NCI-H748 (cell line): ENCODE measurements at regions not wholly inside any gene's neighbourhood (a gene's known extent, or its start where the extent isn't known, plus 50 kb on each side); places are given as distances from the start of the nearest gene placed in this dataset.

Experiments
- DNase-seq: peaks from one replicate; lab custom pipeline; 2025; ENCODE audit not compliant: unreplicated experiment; lab: John Stamatoyannopoulos, UW

- DNase-seq, result no peak
These were observed 50.5 kb upstream of the OTOS start for GRCh38 chr2:240191001-240191400.

GRCh38 chr2:240192661-240193060 is 52.2 kb upstream of the OTOS start:
- DNase-seq, result no peak

DNA sequence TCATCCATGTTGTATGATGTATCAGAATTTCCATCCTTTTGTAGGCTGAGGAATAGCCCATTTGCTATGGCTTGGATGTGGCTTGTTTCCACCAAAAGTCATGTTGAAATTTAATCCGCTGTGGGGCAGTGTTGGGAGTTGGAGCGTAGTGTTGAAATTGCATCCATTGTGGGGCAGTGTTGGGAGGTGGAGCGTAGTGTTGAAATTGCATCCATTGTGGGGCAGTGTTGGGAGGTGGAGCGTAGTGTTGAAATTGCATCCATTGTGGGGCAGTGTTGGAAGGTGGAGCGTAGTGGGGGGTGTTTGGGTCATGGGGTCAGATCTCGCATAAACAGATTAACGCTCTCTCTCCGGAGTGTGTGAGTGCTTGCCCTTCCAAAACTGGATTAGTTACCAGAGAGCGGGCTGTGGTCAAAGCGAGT is 53.9 kb upstream of the OTOS start:
- peak; percentile 17 for DNase-seq

GRCh38 chr2:240195316-240195861 is 54.9 kb upstream of the OTOS start:
- DNase-seq, result no peak

- DNase-seq, result no peak
These were observed 56.4 kb upstream of the OTOS start for GRCh38 chr2:240196716-240197461.

GRCh38 chr2:240197462-240198139 is 57.1 kb upstream of the OTOS start:
- no peak for DNase-seq

- DNase-seq, result no peak
These were observed 57.8 kb upstream of the OTOS start for GRCh38 chr2:240198226-240198625.

DNA sequence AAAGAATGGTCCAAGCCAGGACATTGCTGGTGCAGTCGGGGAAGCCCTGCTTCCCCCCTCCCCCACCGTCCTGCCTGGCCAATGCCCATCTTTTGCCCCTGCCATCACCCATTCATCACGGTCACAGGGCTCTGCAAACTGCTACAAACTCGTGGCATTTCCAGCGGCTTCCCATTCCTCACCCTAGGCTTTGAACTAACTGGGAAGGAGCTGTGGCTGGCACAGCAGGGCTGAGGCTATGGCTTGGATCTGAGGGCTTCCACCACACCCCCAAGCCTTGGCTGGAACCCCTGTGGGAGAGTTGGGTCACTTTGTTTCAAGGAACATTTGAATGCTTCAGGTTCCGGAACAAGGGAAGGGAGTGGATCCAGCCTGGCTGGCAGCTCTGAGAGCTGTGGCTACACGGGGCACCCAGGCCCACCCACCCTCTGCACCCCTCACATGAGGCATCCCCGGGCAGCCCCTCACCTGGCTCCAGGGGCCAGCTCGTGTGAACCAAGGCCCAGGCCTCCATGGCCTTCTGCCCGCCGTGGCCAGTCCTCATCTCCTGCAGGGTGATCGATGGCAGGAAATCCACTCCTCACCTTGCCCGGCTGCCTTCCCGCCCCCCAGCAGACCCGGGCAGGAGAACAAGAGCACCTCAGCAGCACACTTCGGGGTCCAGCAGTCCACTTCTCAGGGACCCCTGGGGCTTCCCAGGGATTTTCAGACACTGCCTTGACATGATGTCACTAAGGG is 58.8 kb upstream of the OTOS start:
- no peak for DNase-seq

GRCh38 chr2:240200230-240201051 is 60.0 kb upstream of the OTOS start:
- DNase-seq, result no peak

GRCh38 chr2:240201866-240202265 is 61.4 kb upstream of the OTOS start:
- DNase-seq, result no peak

GRCh38 chr2:240202586-240202985 is 62.1 kb upstream of the OTOS start:
- DNase-seq, result no peak

DNA sequence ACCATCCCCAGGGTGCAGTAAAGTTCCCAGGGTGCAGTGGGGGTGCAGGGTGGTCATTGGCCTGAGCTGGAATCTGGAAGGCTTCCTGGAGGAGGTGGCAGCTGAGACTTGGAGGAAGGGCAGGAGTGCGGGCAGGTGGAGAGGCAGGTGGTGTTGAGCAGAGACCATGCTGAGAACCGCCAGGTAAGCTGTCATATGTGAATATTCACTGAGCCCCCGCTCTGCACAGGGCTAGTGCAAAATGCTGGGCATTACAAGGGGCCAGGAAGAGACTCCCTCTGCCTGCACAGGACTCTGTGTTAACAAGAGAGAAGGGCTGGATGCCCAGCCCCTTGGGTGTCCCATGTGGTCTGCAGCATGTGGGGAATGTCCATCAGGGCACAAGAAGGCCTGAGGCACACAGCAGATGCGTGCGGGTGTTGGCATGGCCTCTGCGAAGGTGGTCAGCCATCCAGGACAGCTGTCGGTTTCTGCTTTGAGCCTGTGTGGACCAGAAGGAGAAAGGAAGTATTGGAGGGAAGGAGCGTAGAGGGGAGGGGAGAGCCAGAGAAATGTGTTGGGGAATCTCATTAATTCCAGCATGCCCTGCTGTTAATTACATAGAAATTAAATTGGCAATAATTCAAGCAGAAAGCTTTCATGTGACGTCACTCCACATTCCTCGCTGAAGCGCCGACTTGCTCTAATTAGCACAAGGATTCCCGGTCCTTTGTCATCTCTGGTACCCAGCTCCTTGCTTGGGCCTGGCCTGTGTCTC is 62.8 kb upstream of the OTOS start:
- DNase-seq, result no peak

- DNase-seq, result no peak
These were observed 63.4 kb upstream of the OTOS start for GRCh38 chr2:240203788-240204270.

GRCh38 chr2:240204431-240205276 is 64.2 kb upstream of the OTOS start:
- DNase-seq, result no peak

- DNase-seq, result peak; percentile 6
These were observed 64.9 kb upstream of the OTOS start for GRCh38 chr2:240205348-240205747.

- DNase-seq, result no peak
These were observed 65.3 kb upstream of the OTOS start for GRCh38 chr2:240205772-240206171.

DNA sequence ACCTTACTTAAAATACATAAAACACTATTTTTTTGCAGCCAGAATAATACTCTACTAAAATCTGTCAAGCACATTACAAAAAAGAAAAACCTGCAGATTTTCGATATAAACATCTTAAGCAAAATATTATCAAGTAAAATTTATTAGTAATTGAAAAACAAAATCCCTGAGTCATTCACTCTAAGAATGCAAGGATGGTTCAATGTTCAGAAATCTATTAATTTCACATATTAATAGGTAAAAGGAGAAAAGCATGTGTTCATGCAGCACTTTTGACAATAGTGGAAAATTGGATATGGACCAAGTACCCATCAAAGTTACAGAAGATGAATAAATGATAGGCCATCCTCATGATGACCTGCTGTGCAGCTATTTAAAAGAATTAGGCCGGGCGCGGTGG is 66.2 kb upstream of the OTOS start:
- DNase-seq, result no peak

DNA sequence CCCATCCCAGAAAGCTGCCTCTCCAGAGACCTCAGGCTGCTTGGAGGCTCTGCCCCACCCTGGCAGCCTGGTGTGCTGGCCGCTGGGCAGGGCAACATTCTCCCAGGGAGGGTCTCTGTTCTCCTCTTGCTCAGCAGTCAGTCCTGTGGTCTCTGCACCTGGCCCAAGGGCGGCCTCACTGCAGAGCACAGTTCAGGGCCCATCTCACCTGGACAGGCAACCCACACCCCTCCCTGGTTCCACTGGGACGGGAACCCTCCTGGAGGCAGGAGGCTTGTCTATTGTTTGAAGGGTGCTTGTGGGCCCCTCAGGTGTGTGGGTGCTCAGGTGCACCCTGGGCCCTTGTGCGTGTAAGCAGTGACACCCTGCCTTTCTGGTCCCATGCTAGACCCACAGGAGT is 67.2 kb upstream of the OTOS start:
- DNase-seq, result no peak

DNA sequence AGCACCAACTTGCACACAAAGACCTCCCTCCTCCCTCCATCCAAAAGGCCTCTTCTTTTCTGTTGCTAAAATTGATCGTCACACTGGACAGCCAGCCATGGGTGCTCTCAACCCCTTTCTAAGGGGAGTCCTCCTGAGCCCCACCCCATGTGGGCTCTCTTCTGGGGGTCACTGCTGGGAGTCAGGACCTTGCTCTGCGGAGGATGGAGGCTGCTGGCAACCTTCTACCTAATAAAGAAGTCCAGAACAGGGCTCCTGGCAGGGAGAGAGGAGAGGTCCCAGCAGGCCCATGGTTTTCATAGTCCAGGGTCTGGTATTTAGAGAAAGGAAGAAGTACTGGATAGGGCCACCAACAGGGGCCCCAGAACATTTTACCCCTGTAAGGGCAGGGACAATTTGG is 67.6 kb upstream of the OTOS start:
- no peak for DNase-seq
